H1 (cell line): ENCODE measurements at regions not wholly inside any gene's neighbourhood (a gene's known extent, or its start where the extent isn't known, plus 50 kb on each side); places are given as distances from the start of the nearest gene placed in this dataset.

Source experiments
- CTCF ChIA-PET: fragments of 300-600 bp; sonication (Branson Sonifier 250); formaldehyde crosslinking; loops from one replicate; lab custom pipeline; 2021; ENCODE audit not compliant: partially characterized antibody; lab: Charles Lee
- POLR2A ChIA-PET: fragments of 300-600 bp; sonication (Branson Sonifier 250); formaldehyde crosslinking; loops from one replicate; lab custom pipeline; 2021; ENCODE audit warnings: inconsistent platforms; ENCODE audit not compliant: partially characterized antibody; lab: Charles Lee
- DNase-seq, 2 experiments: peaks; one replicate each; pipeline versions ENCODE4 v3.0.0 to v3.0.0-alpha.2; 2010 to 2022; ENCODE audit warnings: low spot score in 2 of 2, low read depth in 1 of 2, mixed read lengths in 1 of 2
- FAIRE-seq: peaks from 2 replicates; lab custom pipeline; 2011; peaks lifted over from hg19 to GRCh38; lab: Jason Lieb, UNC
- H2AFZ ChIP-seq: 2 replicates; pipeline ENCODE4 v1.8.1; 2012; ENCODE audit warnings: low read length, inconsistent platforms
- H2AK5ac ChIP-seq: 2 replicates; pipeline ENCODE4 v1.6.1; 2013; ENCODE audit warnings: low read depth, low read length
- H2BK120ac ChIP-seq: replicated peaks from 2 replicates; pipeline ENCODE3; 2013; ENCODE audit warnings: low read depth, low read length, inconsistent platforms
- H2BK12ac ChIP-seq: 2 replicates; pipeline ENCODE4 v1.6.1; 2013; ENCODE audit warnings: low read depth, low read length
- H2BK15ac ChIP-seq: 2 replicates; pipeline ENCODE4 v1.6.1; 2013; ENCODE audit warnings: low read length
- H2BK20ac ChIP-seq: 2 replicates; pipeline ENCODE4 v1.6.1; 2013; ENCODE audit warnings: low read length
- H2BK5ac ChIP-seq: 2 replicates; pipeline ENCODE4 v1.6.1; 2013; ENCODE audit warnings: low read depth, low read length
- H3K14ac ChIP-seq: 2 replicates; pipeline ENCODE4 v1.6.1; 2013; ENCODE audit warnings: inconsistent platforms; ENCODE audit not compliant: insufficient read length
- H3K18ac ChIP-seq: 2 replicates; pipeline ENCODE4 v1.6.1; 2013; ENCODE audit warnings: low read length; ENCODE audit errors: extremely low read depth
- H3K23ac ChIP-seq: 2 replicates; pipeline ENCODE4 v1.6.1; 2013; ENCODE audit warnings: inconsistent platforms; ENCODE audit not compliant: insufficient read length
- H3K23me2 ChIP-seq: 2 replicates; pipeline ENCODE4 v1.6.1; 2013; ENCODE audit warnings: low read depth, low read length
- H3K27ac ChIP-seq: 2 replicates; pipeline ENCODE4 v1.6.1; 2011; ENCODE audit warnings: low read depth, low read length, inconsistent platforms
- H3K27me3 ChIP-seq, 4 experiments: replicated peaks in 1 of 4; 1 replicate in 1 of 4; 2 replicates in 3 of 4; pipeline versions ENCODE4 v1.6.1 to v1.8.1; 2011 to 2013; ENCODE audit warnings: low read length in 3 of 4, mild to moderate bottlenecking in 3 of 4, inconsistent platforms in 2 of 4, mixed read lengths in 2 of 4, moderate library complexity in 1 of 4; ENCODE audit not compliant: control insufficient read depth in 3 of 4, insufficient read depth in 3 of 4; ENCODE audit errors: extremely low read depth in 1 of 4
- H3K36me3 ChIP-seq, 4 experiments: 2 replicates each; pipeline versions ENCODE4 v1.6.1 to v1.8.1; 2011 to 2013; ENCODE audit warnings: mild to moderate bottlenecking in 4 of 4, low read length in 3 of 4, moderate library complexity in 2 of 4, control low read depth in 1 of 4, inconsistent platforms in 1 of 4; ENCODE audit not compliant: insufficient read depth in 4 of 4, control insufficient read depth in 2 of 4
- H3K4ac ChIP-seq: replicated peaks from 2 replicates; pipeline ENCODE3; 2013; ENCODE audit warnings: low read length, low read depth, mixed read lengths, inconsistent platforms; ENCODE audit not compliant: insufficient read length
- H3K4me1 ChIP-seq, 4 experiments: replicated peaks in 1 of 4; 1 replicate in 1 of 4; 2 replicates in 3 of 4; pipeline versions ENCODE4 v1.6.1 to v1.8.1; 2011 to 2013; ENCODE audit warnings: low read length in 3 of 4, inconsistent platforms in 2 of 4, mixed read lengths in 1 of 4; ENCODE audit not compliant: insufficient read depth in 4 of 4, control insufficient read depth in 3 of 4
- H3K4me2 ChIP-seq, 2 experiments: 2 replicates each; pipeline versions ENCODE4 v1.6.1 to v1.8.1; 2011 to 2013; ENCODE audit warnings: low read depth in 2 of 2, low read length in 2 of 2, control low read depth in 1 of 2, inconsistent platforms in 1 of 2, mild to moderate bottlenecking in 1 of 2; ENCODE audit not compliant: insufficient read depth in 1 of 2
- H3K4me3 ChIP-seq, 4 experiments: fragments of 200-600, 300-600 bp in 1 of 4; sonication (generic), shearing (Covaris generic), sonication (Bioruptor Twin) in 1 of 4; 2 replicates each; pipeline versions ENCODE4 v1.5.1 to v1.8.1; 2011 to 2016; ENCODE audit warnings: low read length in 4 of 4, low read depth in 3 of 4, control low read depth in 2 of 4, inconsistent platforms in 2 of 4, mild to moderate bottlenecking in 2 of 4, mixed read lengths in 1 of 4, moderate library complexity in 1 of 4; ENCODE audit not compliant: insufficient read depth in 2 of 4; ENCODE audit errors: extremely low read depth in 1 of 4
- H3K56ac ChIP-seq: replicated peaks from 2 replicates; pipeline ENCODE3; 2013; ENCODE audit warnings: low read depth, mild to moderate bottlenecking, mixed read lengths, low read length, inconsistent platforms; ENCODE audit not compliant: insufficient read length
- H3K79me1 ChIP-seq: 2 replicates; pipeline ENCODE4 v1.6.1; 2013; ENCODE audit warnings: low read depth, low read length, control low read depth
- H3K79me2 ChIP-seq, 2 experiments: 2 replicates each; pipeline versions ENCODE4 v1.6.1 to v1.8.1; 2012 to 2013; ENCODE audit warnings: low read length in 2 of 2, mild to moderate bottlenecking in 2 of 2, inconsistent platforms in 1 of 2; ENCODE audit not compliant: insufficient read depth in 2 of 2, control insufficient read depth in 1 of 2
- H3K9ac ChIP-seq, 4 experiments: replicated peaks in 1 of 4; 1 replicate in 1 of 4; 2 replicates in 3 of 4; pipeline versions ENCODE4 v1.6.1 to v1.8.1; 2011 to 2013; ENCODE audit warnings: low read depth in 3 of 4, low read length in 3 of 4, control low read depth in 2 of 4, mild to moderate bottlenecking in 2 of 4, moderate library complexity in 2 of 4, inconsistent platforms in 1 of 4; ENCODE audit errors: extremely low read depth in 1 of 4
- H3K9me3 ChIP-seq, 2 experiments: 2 replicates each; pipeline versions ENCODE4 v1.6.1 to v1.8.1; 2012 to 2013; ENCODE audit warnings: mild to moderate bottlenecking in 2 of 2, moderate library complexity in 2 of 2, control low read depth in 1 of 2, inconsistent platforms in 1 of 2, low read depth in 1 of 2, low read length in 1 of 2, mixed read lengths in 1 of 2; ENCODE audit not compliant: insufficient read depth in 2 of 2
- H4K20me1 ChIP-seq, 2 experiments: replicated peaks in 1 of 2; 2 replicates each; pipeline versions ENCODE3 to v1.8.1; 2011 to 2013; ENCODE audit warnings: inconsistent platforms in 2 of 2, low read length in 2 of 2, mild to moderate bottlenecking in 1 of 2; ENCODE audit not compliant: insufficient read depth in 2 of 2, control insufficient read depth in 1 of 2
- H4K5ac ChIP-seq: 2 replicates; pipeline ENCODE4 v1.6.1; 2013; ENCODE audit warnings: low read length, low read depth, mixed read lengths, inconsistent platforms; ENCODE audit not compliant: insufficient read length
- H4K8ac ChIP-seq: 2 replicates; pipeline ENCODE4 v1.8.0; 2013; ENCODE audit warnings: mild to moderate bottlenecking, moderate library complexity, low read length, inconsistent platforms; ENCODE audit not compliant: insufficient read depth; ENCODE audit errors: extremely low read depth
- H4K91ac ChIP-seq: replicated peaks from 2 replicates; pipeline ENCODE3; 2013; ENCODE audit warnings: low read length, mixed read lengths, inconsistent platforms; ENCODE audit not compliant: insufficient read length
- BCL11A ChIP-seq, 2 experiments: IDR thresholded peaks; one replicate each; pipeline ENCODE4 v1.6.1; 2011; ENCODE audit warnings: low read depth in 2 of 2, low read length in 2 of 2, mild to moderate bottlenecking in 2 of 2
- CEBPB ChIP-seq: IDR thresholded peaks from 2 replicates; pipeline ENCODE4 v1.6.1; 2012; ENCODE audit warnings: low read depth, low read length
- CHD1 ChIP-seq: IDR thresholded peaks from 2 replicates; pipeline ENCODE4 v1.6.1; 2012; ENCODE audit warnings: low read depth, low read length, improper control_type of control experiment
- E2F6 ChIP-seq: IDR thresholded peaks from 2 replicates; pipeline ENCODE4 v1.6.1; 2012; ENCODE audit warnings: inconsistent platforms
- PHF8 ChIP-seq: fragments of 200-600 bp; sonication (generic); conservative IDR thresholded peaks from 2 replicates; pipeline ENCODE4 v1.7.1; 2012; ENCODE audit warnings: low read depth, mild to moderate bottlenecking, inconsistent platforms, low read length, moderate library complexity
- POU5F1 ChIP-seq: IDR thresholded peaks from 2 replicates; pipeline ENCODE4 v1.6.1; 2011; ENCODE audit warnings: low read depth, mild to moderate bottlenecking, low read length, moderate library complexity
- RXRA ChIP-seq: IDR thresholded peaks from 2 replicates; pipeline ENCODE4 v1.6.1; 2011; ENCODE audit warnings: low read depth, mild to moderate bottlenecking, low read length, moderate library complexity; ENCODE audit not compliant: insufficient read depth
- SAP30 ChIP-seq: fragments of 300-600 bp; sonication (generic); IDR thresholded peaks from 2 replicates; pipeline ENCODE4 v1.7.1; 2012; ENCODE audit warnings: low read length, moderate library complexity, mild to moderate bottlenecking, inconsistent platforms; ENCODE audit not compliant: insufficient read depth, insufficient replicate concordance
- SIRT6 ChIP-seq: IDR thresholded peaks from one replicate; pipeline ENCODE4 v1.7.1; 2012; ENCODE audit warnings: low read length, inconsistent platforms
- SIX5 ChIP-seq: IDR thresholded peaks from 2 replicates; pipeline ENCODE4 v1.6.1; 2011; ENCODE audit warnings: mild to moderate bottlenecking, low read depth, low read length
- ZNF274 ChIP-seq: IDR thresholded peaks from 2 replicates; pipeline ENCODE4 v1.7.0; 2012; ENCODE audit warnings: low read length, borderline replicate concordance; ENCODE audit errors: extremely low read depth
- WGBS, 2 experiments: shearing (Covaris generic) in 1 of 2; methylation state at CpG; one replicate each; pipeline versions ENCODE4 v1.1.6 to v1.1.7; 2013 to 2015; ENCODE audit warnings: low lambda C conversion rate in 2 of 2, mixed read lengths in 2 of 2, inconsistent platforms in 1 of 2, low coverage in 1 of 2, missing lambda C conversion rate in 1 of 2; ENCODE audit not compliant: insufficient replicate concordance in 2 of 2, insufficient coverage in 1 of 2, insufficient read length in 1 of 2; ENCODE audit errors: extremely low coverage in 1 of 2, missing lambda C conversion rate in 1 of 2; 5-methylcytosine and 5-hydroxymethylcytosine counted together

- H2BK15ac ChIP-seq, result no peak overlapping the region
- no peak overlapping the region for H2AK5ac ChIP-seq
- H3K9me3 ChIP-seq, result no peaks in the 10 kb centered on the region
- no peak overlapping the region for H2BK12ac ChIP-seq
- ChIA-PET POLR2A (no interaction called here), CTCF (interaction anchor here (0.9 kb wide), 1 partner anchor 31 kb away, joined by 3 read pairs; no protein-coding TSS in a partner anchor)
- H2BK5ac ChIP-seq, result no peak overlapping the region
- no peak overlapping the region for H2BK20ac ChIP-seq
- H4K5ac ChIP-seq, result no peak overlapping the region
- H3K23ac ChIP-seq, result no peak overlapping the region
- H3K56ac ChIP-seq, result no peak overlapping the region
- H3K79me1 ChIP-seq, result no peaks in the 10 kb centered on the region
- no peak for FAIRE-seq
- no peaks in the 10 kb centered on the region for H3K36me3 ChIP-seq
- WGBS, 2 experiments, result 92% methylated on average over 2 of the region's 2 CpGs; no CpG with 5 or more reads in 1 of the 2 experiments
- no peak overlapping the region for H4K8ac ChIP-seq
- H3K18ac ChIP-seq, result no peak overlapping the region
- H3K4me3 ChIP-seq, result no peak overlapping the region
- H3K9ac ChIP-seq, result no peak overlapping the region
- no peak overlapping the region for H3K14ac ChIP-seq
- no peak overlapping the region for H2BK120ac ChIP-seq
- H2AFZ ChIP-seq, result no peak overlapping the region
- no peak overlapping the region for H3K27ac ChIP-seq
- no peak overlapping the region for H4K91ac ChIP-seq
- no peak overlapping the region for H3K4ac ChIP-seq
- no peak for DNase-seq
- no peaks in the 10 kb centered on the region for H4K20me1 ChIP-seq
- no peaks in the 10 kb centered on the region for H3K79me2 ChIP-seq
- no peaks in the 10 kb centered on the region for H3K27me3 ChIP-seq
- no peaks in the 10 kb centered on the region; a peak in 1 of 7 replicates for H3K4me1 ChIP-seq
- H3K4me2 ChIP-seq, result no peak overlapping the region
- H3K23me2 ChIP-seq, result no peaks in the 10 kb centered on the region
- no peak for TF ChIP-seq SIX5
- no peak for TF ChIP-seq SIRT6
- no peak for TF ChIP-seq RXRA
- no peak for TF ChIP-seq BCL11A (IDR thresholded peaks at IDR 0.05; ENCODE audit: low read depth in 2 of 2, low read length in 2 of 2)
- no peak for TF ChIP-seq E2F6
- TF ChIP-seq POU5F1, result no peak
- TF ChIP-seq ZNF274, result no peak
- TF ChIP-seq PHF8, result no peak
- TF ChIP-seq SAP30, result no peak
- no peak for TF ChIP-seq CEBPB
- TF ChIP-seq CHD1, result no peak
These were observed 118.7 kb upstream of the LRIG3 start for GRCh38 chr12:59039005-59039404.
